ENCODE measurements at regions not wholly inside any gene's neighbourhood (a gene's known extent, or its start where the extent isn't known, plus 50 kb on each side); places are given as distances from the start of the nearest gene placed in this dataset.

DNA sequence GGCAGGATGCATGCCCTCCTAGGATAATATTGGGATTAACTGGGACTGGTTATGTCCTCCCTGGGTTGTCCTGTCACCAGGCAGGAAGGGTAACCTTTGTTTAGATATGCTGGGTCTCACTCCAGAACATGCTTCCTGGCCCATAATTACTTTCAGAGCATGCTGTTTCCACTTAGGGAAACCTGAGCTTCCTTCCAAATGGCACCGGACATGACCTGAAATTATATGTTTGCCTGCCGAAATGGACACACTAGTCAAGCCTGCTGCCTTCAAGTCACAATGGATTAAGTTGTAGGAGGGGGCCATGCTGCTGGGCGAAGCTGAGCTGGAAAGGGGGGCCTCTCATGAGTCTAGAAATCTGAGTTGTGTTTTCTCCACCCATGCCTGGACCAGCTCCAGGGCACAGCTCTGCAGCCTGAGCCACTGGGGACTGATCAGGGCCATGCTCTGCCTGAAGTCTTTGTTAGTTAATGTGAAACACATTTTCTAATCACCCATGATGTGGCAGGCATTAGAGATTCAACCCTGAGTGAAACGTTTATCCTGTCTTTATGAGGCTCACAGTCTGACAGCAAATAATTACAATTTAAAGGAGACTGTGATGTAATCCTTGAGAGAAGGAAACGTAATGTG, 273.3 kb downstream of the TNS1 start:
- TF ChIP-seq, protein P1, sequence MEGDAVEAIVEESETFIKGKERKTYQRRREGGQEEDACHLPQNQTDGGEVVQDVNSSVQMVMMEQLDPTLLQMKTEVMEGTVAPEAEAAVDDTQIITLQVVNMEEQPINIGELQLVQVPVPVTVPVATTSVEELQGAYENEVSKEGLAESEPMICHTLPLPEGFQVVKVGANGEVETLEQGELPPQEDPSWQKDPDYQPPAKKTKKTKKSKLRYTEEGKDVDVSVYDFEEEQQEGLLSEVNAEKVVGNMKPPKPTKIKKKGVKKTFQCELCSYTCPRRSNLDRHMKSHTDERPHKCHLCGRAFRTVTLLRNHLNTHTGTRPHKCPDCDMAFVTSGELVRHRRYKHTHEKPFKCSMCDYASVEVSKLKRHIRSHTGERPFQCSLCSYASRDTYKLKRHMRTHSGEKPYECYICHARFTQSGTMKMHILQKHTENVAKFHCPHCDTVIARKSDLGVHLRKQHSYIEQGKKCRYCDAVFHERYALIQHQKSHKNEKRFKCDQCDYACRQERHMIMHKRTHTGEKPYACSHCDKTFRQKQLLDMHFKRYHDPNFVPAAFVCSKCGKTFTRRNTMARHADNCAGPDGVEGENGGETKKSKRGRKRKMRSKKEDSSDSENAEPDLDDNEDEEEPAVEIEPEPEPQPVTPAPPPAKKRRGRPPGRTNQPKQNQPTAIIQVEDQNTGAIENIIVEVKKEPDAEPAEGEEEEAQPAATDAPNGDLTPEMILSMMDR (IDR thresholded peaks at IDR 0.05; ENCODE audit: low read depth, low read length, poor library complexity, severe bottlenecking): no peak
- no peak for TF ChIP-seq EZH2phosphoT487 (IDR thresholded peaks at IDR 0.05; ENCODE audit: borderline replicate concordance, low read length)

Data from DOHH2 (cell line).